Trophoblast cell (in vitro differentiated cells and primary cell): ENCODE measurements at regions not wholly inside any gene's neighbourhood (a gene's known extent, or its start where the extent isn't known, plus 50 kb on each side); places are given as distances from the start of the nearest gene placed in this dataset.

Experiments used
- DNase-seq, 2 donors: peaks; one replicate each; pipeline ENCODE4 v3.0.0-alpha.2; 2016
- H2AFZ ChIP-seq: 2 replicates; pipeline ENCODE4 v1.6.1; 2013; ENCODE audit warnings: low read length, moderate library complexity, mild to moderate bottlenecking; ENCODE audit not compliant: insufficient read depth, poor library complexity
- H2AK5ac ChIP-seq: 2 replicates; pipeline ENCODE4 v1.6.1; 2013; ENCODE audit warnings: mild to moderate bottlenecking, low read length
- H2BK120ac ChIP-seq: 2 replicates; pipeline ENCODE4 v1.6.1; 2013; ENCODE audit warnings: low read length, mild to moderate bottlenecking, moderate library complexity; ENCODE audit not compliant: insufficient read depth, poor library complexity
- H2BK12ac ChIP-seq: 2 replicates; pipeline ENCODE4 v1.6.1; 2013; ENCODE audit warnings: mild to moderate bottlenecking, low read length, moderate library complexity
- H2BK5ac ChIP-seq: 2 replicates; pipeline ENCODE4 v1.6.1; 2013; ENCODE audit warnings: low read length, low read depth, moderate library complexity, mild to moderate bottlenecking; ENCODE audit not compliant: poor library complexity
- H3K14ac ChIP-seq: 2 replicates; pipeline ENCODE4 v1.6.1; 2013; ENCODE audit warnings: mild to moderate bottlenecking, low read length
- H3K18ac ChIP-seq: 2 replicates; pipeline ENCODE4 v1.6.1; 2013; ENCODE audit warnings: mild to moderate bottlenecking, low read length
- H3K23ac ChIP-seq: 2 replicates; pipeline ENCODE4 v1.6.1; 2013; ENCODE audit warnings: low read length
- H3K27ac ChIP-seq: 2 replicates; pipeline ENCODE4 v1.5.1; 2013; ENCODE audit warnings: low read depth, mild to moderate bottlenecking, inconsistent platforms, low read length, moderate library complexity
- H3K27me3 ChIP-seq: 2 replicates; pipeline ENCODE4 v1.6.1; 2013; ENCODE audit warnings: inconsistent platforms, mild to moderate bottlenecking, low read length, moderate library complexity; ENCODE audit not compliant: insufficient read depth
- H3K36me3 ChIP-seq, 2 experiments: 1 replicate in 1 of 2; 2 replicates in 1 of 2; pipeline ENCODE4 v1.6.1; 2013; ENCODE audit warnings: low read length in 2 of 2, mild to moderate bottlenecking in 2 of 2, moderate library complexity in 1 of 2; ENCODE audit not compliant: insufficient read depth in 2 of 2, control insufficient read depth in 1 of 2
- H3K4ac ChIP-seq: 2 replicates; pipeline ENCODE4 v1.6.1; 2013; ENCODE audit warnings: low read depth, mild to moderate bottlenecking, low read length, moderate library complexity
- H3K4me1 ChIP-seq, 2 experiments: 1 replicate in 1 of 2; 2 replicates in 1 of 2; pipeline ENCODE4 v1.6.1; 2013; ENCODE audit warnings: low read length in 2 of 2, mild to moderate bottlenecking in 2 of 2, moderate library complexity in 1 of 2; ENCODE audit not compliant: insufficient read depth in 2 of 2, control insufficient read depth in 1 of 2
- H3K4me2 ChIP-seq: 2 replicates; pipeline ENCODE4 v1.6.1; 2013; ENCODE audit warnings: inconsistent platforms, mild to moderate bottlenecking, low read length, moderate library complexity
- H3K4me3 ChIP-seq: 2 replicates; pipeline ENCODE4 v1.5.1; 2013; ENCODE audit warnings: mild to moderate bottlenecking, low read depth, low read length, inconsistent platforms
- H3K79me1 ChIP-seq: one replicate; pipeline ENCODE4 v1.6.1; 2013; ENCODE audit warnings: low read length
- H3K79me2 ChIP-seq: 2 replicates; pipeline ENCODE4 v1.6.1; 2013; ENCODE audit warnings: low read length, mild to moderate bottlenecking; ENCODE audit not compliant: control insufficient read depth, insufficient read depth, poor library complexity
- H3K9ac ChIP-seq: 2 replicates; pipeline ENCODE4 v1.6.1; 2013; ENCODE audit warnings: mild to moderate bottlenecking, low read length
- H3K9me3 ChIP-seq: 2 replicates; pipeline ENCODE4 v1.6.1; 2013; ENCODE audit warnings: low read depth, mild to moderate bottlenecking, control low read depth, inconsistent platforms, low read length; ENCODE audit not compliant: insufficient read depth
- H4K12ac ChIP-seq: 2 replicates; pipeline ENCODE4 v1.6.1; 2013; ENCODE audit warnings: low read depth, mild to moderate bottlenecking, low read length, moderate library complexity
- H4K8ac ChIP-seq: 2 replicates; pipeline ENCODE4 v1.6.1; 2013; ENCODE audit warnings: low read depth, mild to moderate bottlenecking, low read length, moderate library complexity
- H4K91ac ChIP-seq: one replicate; pipeline ENCODE4 v1.6.1; 2013; ENCODE audit warnings: low read depth, mild to moderate bottlenecking, low read length, moderate library complexity
- WGBS: extraction: QIAGEN DNeasy Blood & Tissue Kit; methylation state at CpG from one replicate; pipeline ENCODE4 v1.1.7; 2013; ENCODE audit warnings: missing lambda C conversion rate; ENCODE audit not compliant: insufficient read length, insufficient coverage; ENCODE audit errors: extremely low coverage; 5-methylcytosine and 5-hydroxymethylcytosine counted together

DNA sequence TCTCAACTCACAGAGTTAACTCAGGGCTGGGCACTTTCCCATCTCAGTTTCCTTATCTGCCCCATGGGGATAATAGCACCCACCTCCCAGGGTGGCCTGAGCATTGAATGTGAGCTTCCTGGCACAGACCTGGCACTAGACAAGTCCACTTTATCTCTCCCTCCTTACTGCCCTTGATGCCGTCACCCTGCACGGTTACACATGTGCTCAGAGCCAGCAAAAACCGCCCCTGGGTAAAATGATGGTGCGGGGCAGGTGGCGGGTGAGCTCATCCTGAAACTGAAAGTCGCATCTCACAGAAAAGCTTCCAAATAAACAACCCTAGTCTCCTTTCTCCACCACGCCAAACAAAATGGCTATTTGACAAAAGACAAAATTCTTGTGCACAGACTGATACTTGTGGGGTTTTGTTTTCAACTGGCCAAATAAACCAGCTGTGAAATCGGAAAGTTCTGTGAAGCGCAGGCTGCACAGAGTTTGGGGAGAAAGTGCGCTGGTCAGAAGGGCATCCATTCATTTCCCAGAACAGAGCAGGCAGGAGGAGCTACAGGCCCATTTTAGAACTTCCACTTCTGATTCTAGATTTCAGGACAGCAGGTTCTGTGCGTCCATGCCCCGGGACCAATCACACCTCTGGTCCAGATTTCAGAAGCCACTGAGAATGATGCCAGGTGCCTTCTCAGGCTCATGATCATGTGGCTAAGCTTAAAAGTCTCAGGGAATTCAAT is 138.1 kb downstream of the SHANK2 start:
- Histone ChIP-seq H4K91ac (no peak overlapping the region), H3K4me2 (no peak overlapping the region), H2BK5ac (no peak overlapping the region), H3K79me2 (no peaks in the 10 kb centered on the region), H2AK5ac (no peak overlapping the region), H3K9me3 (peaks cover 5% of the 10 kb centered on the region), H3K4me3 (no peak overlapping the region), H3K4ac (no peak overlapping the region), H3K4me1 (peaks cover 0 to 5% of the 10 kb centered on the region in 2 experiments), H2AFZ (no peak overlapping the region), H3K36me3 (peaks cover 23 to 34% of the 10 kb centered on the region in 2 experiments), H3K14ac (no peak overlapping the region), H4K8ac (no peak overlapping the region), H3K23ac (no peak overlapping the region), H3K9ac (no peak overlapping the region), H3K79me1 (no peaks in the 10 kb centered on the region), H3K27me3 (no peaks in the 10 kb centered on the region), H2BK12ac (no peak overlapping the region), H3K27ac (no peak overlapping the region), H4K12ac (no peak overlapping the region), H3K18ac (no peak overlapping the region), H2BK120ac (no peak overlapping the region)
- DNase-seq, result no peak
- no CpG with 5 or more reads among the region's 12 CpGs for WGBS

DNA sequence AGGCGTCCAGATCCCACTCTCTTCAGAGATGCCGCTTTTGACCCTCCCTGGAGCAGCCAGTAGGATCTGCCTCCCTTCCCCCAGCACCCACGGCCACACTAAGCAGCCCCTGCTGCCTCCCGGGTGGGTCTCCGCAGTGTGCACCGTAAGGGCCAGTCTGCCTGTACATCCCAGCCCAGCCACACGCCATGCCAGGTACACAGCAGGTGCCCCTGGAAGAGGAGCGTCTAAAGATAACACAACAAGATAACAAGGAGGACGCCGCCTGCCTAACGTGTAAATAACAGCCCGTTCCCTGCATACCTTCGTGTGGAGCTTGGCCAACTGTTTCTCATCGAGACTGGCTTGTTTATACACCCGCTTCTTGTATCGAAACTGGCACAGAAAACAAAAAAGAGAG is 139.4 kb downstream of the SHANK2 start:
- H2AFZ ChIP-seq, result no peak overlapping the region
- no peak overlapping the region for H4K8ac ChIP-seq

DNA sequence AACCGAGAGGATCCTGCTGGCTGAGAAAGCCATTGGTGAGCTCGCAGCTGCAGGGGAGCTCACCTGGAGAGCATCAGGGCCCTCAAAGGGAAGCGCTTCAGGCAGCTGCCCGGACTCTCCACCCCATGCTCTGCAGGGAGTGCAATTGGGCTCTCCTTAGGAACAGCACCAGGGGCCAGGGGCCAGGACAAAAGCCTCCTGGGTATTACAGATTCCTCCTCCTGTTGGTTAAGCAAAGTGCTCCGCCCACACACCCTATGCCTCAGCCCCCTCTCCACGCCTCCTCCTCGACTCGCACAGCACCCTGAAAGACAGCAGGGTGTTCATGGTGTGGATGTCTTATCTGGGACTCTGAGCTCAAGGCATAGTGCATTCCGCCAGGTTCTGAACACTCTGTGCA is 139.9 kb downstream of the SHANK2 start:
- H3K18ac ChIP-seq, result no peak overlapping the region
- H2BK12ac ChIP-seq, result no peak overlapping the region
- H2AFZ ChIP-seq, result no peak overlapping the region
- no peaks in the 10 kb centered on the region for H3K27me3 ChIP-seq
- no peak overlapping the region for H2BK5ac ChIP-seq
- no peak overlapping the region for H4K8ac ChIP-seq
- peaks cover 38 to 39% of the 10 kb centered on the region in 2 experiments for H3K36me3 ChIP-seq
- no peak overlapping the region for H3K14ac ChIP-seq
- H2AK5ac ChIP-seq, result no peak overlapping the region
- no peak overlapping the region for H3K23ac ChIP-seq
- WGBS, result no CpG with 5 or more reads among the region's 9 CpGs
- no peaks in the 10 kb centered on the region for H3K79me2 ChIP-seq
- H4K12ac ChIP-seq, result no peak overlapping the region
- H3K4me2 ChIP-seq, result no peak overlapping the region
- no peak overlapping the region for H4K91ac ChIP-seq
- H3K4me1 ChIP-seq, result peaks cover 0 to 1% of the 10 kb centered on the region in 2 experiments
- DNase-seq, result no peak
- H2BK120ac ChIP-seq, result no peak overlapping the region
- H3K4me3 ChIP-seq, result no peak overlapping the region
- H3K9ac ChIP-seq, result no peak overlapping the region
- H3K9me3 ChIP-seq, result peaks cover 2% of the 10 kb centered on the region
- no peak overlapping the region for H3K4ac ChIP-seq
- H3K27ac ChIP-seq, result no peak overlapping the region
- H3K79me1 ChIP-seq, result no peaks in the 10 kb centered on the region

More for the DNA sequence above, 139.4 kb downstream of the SHANK2 start:
- H3K4ac ChIP-seq, result no peak overlapping the region
- no peak for DNase-seq
- no peak overlapping the region for H2BK12ac ChIP-seq
- H2BK5ac ChIP-seq, result no peak overlapping the region
- no peak overlapping the region for H3K27ac ChIP-seq
- H4K12ac ChIP-seq, result no peak overlapping the region
- H3K18ac ChIP-seq, result no peak overlapping the region
- no peak overlapping the region for H2BK120ac ChIP-seq
- H3K4me2 ChIP-seq, result no peak overlapping the region
- peaks cover 36 to 38% of the 10 kb centered on the region in 2 experiments for H3K36me3 ChIP-seq
- WGBS, result no CpG with 5 or more reads among the region's 16 CpGs
- no peaks in the 10 kb centered on the region for H3K79me1 ChIP-seq
- no peak overlapping the region for H3K4me3 ChIP-seq
- H4K91ac ChIP-seq, result no peak overlapping the region
- no peaks in the 10 kb centered on the region for H3K27me3 ChIP-seq
- no peak overlapping the region for H2AK5ac ChIP-seq
- no peak overlapping the region for H3K9ac ChIP-seq
- H3K4me1 ChIP-seq, result peaks cover 0 to 5% of the 10 kb centered on the region in 2 experiments
- no peaks in the 10 kb centered on the region for H3K79me2 ChIP-seq
- peaks cover 2% of the 10 kb centered on the region for H3K9me3 ChIP-seq
- H3K14ac ChIP-seq, result no peak overlapping the region
- H3K23ac ChIP-seq, result no peak overlapping the region

DNA sequence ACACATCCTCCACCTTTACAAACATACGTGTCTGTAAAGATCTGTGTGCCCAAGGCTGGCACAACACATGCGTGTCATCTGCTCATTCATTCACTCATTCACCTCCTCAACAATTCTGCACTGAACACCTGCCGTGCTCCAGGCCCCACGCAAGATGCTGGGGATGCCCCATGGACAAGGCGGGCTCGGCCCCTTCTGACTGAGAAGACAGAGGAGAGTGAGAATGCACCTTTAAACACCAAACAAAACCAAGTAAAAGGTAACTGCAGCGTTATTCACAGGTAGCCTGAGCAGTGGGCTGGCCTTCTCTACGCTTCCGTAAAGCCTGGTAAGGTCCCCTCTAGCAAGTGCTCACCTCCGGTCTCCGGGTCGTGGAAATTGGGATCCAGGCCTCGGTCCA is 142.8 kb downstream of the SHANK2 start:
- WGBS, result no CpG with 5 or more reads among the region's 13 CpGs
- no peak overlapping the region for H3K27ac ChIP-seq
- H3K23ac ChIP-seq, result no peak overlapping the region
- DNase-seq, result no peak
- no peaks in the 10 kb centered on the region for H3K79me2 ChIP-seq
- H2BK5ac ChIP-seq, result no peak overlapping the region
- H4K8ac ChIP-seq, result no peak overlapping the region
- H2BK120ac ChIP-seq, result no peak overlapping the region
- H4K91ac ChIP-seq, result no peak overlapping the region
- H4K12ac ChIP-seq, result no peak overlapping the region
- no peak overlapping the region for H3K4me2 ChIP-seq
- H3K9me3 ChIP-seq, result no peaks in the 10 kb centered on the region
- no peak overlapping the region for H3K4ac ChIP-seq
- H3K4me1 ChIP-seq, result no peaks in the 10 kb centered on the region
- H3K4me3 ChIP-seq, result no peak overlapping the region
- no peak overlapping the region for H2BK12ac ChIP-seq
- no peaks in the 10 kb centered on the region for H3K79me1 ChIP-seq
- H3K9ac ChIP-seq, result no peak overlapping the region
- H3K14ac ChIP-seq, result no peak overlapping the region
- peaks cover 29 to 34% of the 10 kb centered on the region in 2 experiments for H3K36me3 ChIP-seq
- no peak overlapping the region for H3K18ac ChIP-seq
- H3K27me3 ChIP-seq, result no peaks in the 10 kb centered on the region
- no peak overlapping the region for H2AFZ ChIP-seq
- no peak overlapping the region for H2AK5ac ChIP-seq
